ENCODE measurements at regions not wholly inside any gene's neighbourhood (a gene's known extent, or its start where the extent isn't known, plus 50 kb on each side); places are given as distances from the start of the nearest gene placed in this dataset.

- Histone ChIP-seq H3K27ac (no peak overlapping the region), H3K36me3 (no peaks in the 10 kb centered on the region), H3K9me3 (no peaks in the 10 kb centered on the region), H3K4me1 (peaks cover 5% of the 10 kb centered on the region), H3K9ac (ENCODE audit: low read depth in 2 of 2, low read length in 2 of 2) (no peak overlapping the region), H3K4me3 (no peak overlapping the region), H3K27me3 (no peaks in the 10 kb centered on the region)
- no peak for DNase-seq
- TF ChIP-seq, protein P1, sequence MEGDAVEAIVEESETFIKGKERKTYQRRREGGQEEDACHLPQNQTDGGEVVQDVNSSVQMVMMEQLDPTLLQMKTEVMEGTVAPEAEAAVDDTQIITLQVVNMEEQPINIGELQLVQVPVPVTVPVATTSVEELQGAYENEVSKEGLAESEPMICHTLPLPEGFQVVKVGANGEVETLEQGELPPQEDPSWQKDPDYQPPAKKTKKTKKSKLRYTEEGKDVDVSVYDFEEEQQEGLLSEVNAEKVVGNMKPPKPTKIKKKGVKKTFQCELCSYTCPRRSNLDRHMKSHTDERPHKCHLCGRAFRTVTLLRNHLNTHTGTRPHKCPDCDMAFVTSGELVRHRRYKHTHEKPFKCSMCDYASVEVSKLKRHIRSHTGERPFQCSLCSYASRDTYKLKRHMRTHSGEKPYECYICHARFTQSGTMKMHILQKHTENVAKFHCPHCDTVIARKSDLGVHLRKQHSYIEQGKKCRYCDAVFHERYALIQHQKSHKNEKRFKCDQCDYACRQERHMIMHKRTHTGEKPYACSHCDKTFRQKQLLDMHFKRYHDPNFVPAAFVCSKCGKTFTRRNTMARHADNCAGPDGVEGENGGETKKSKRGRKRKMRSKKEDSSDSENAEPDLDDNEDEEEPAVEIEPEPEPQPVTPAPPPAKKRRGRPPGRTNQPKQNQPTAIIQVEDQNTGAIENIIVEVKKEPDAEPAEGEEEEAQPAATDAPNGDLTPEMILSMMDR (IDR thresholded peaks at IDR 0.05): no peak
- intact Hi-C loops (cut with DNase I): no loop called here
Measured at GRCh38 chr10:31136930-31137885, 105.5 kb upstream of the ZNF438 start.

GRCh38 chr10:31138026-31138553, 106.4 kb upstream of the ZNF438 start:
- TF ChIP-seq, protein P1 (IDR thresholded peaks at IDR 0.05): no peak
- intact Hi-C loops (cut with DNase I): no loop called here
- H3K27me3 ChIP-seq: no peaks in the 10 kb centered on the region
- H3K36me3 ChIP-seq: no peaks in the 10 kb centered on the region
- H3K9ac ChIP-seq (ENCODE audit: low read depth in 2 of 2, low read length in 2 of 2): no peak overlapping the region
- no peak overlapping the region for H3K27ac ChIP-seq
- peaks cover 5% of the 10 kb centered on the region for H3K4me1 ChIP-seq
- no peaks in the 10 kb centered on the region for H3K9me3 ChIP-seq
- no peak for DNase-seq
- H3K4me3 ChIP-seq: no peak overlapping the region

- no peak overlapping the region for H3K27ac ChIP-seq
- intact Hi-C loops (cut with DNase I): no loop called here
- peaks cover under 1% of the 10 kb centered on the region for H3K4me1 ChIP-seq
- no peaks in the 10 kb centered on the region for H3K36me3 ChIP-seq
- H3K9ac ChIP-seq (ENCODE audit: low read depth in 2 of 2, low read length in 2 of 2): no peak overlapping the region
- no peaks in the 10 kb centered on the region for H3K27me3 ChIP-seq
- DNase-seq: no peak
- H3K9me3 ChIP-seq: no peaks in the 10 kb centered on the region
- H3K4me3 ChIP-seq: no peak overlapping the region
- TF ChIP-seq, protein P1 (IDR thresholded peaks at IDR 0.05): no peak
Measured at GRCh38 chr10:31139497-31139896, 107.8 kb upstream of the ZNF438 start.

- H3K27ac ChIP-seq: no peak overlapping the region
- no peak overlapping the region for H3K9ac ChIP-seq (ENCODE audit: low read depth in 2 of 2, low read length in 2 of 2)
- TF ChIP-seq, protein P1 (IDR thresholded peaks at IDR 0.05): no peak
- no peaks in the 10 kb centered on the region for H3K36me3 ChIP-seq
- no peak overlapping the region for H3K4me3 ChIP-seq
- no peaks in the 10 kb centered on the region for H3K9me3 ChIP-seq
- H3K4me1 ChIP-seq: no peaks in the 10 kb centered on the region
- H3K27me3 ChIP-seq: no peaks in the 10 kb centered on the region
- intact Hi-C loops (cut with DNase I): no loop called here
- no peak for DNase-seq
Measured at GRCh38 chr10:31140716-31141115, 109.1 kb upstream of the ZNF438 start.

GRCh38 chr10:31142026-31142425, 110.4 kb upstream of the ZNF438 start:
- DNase-seq: no peak
- Histone ChIP-seq H3K36me3 (no peaks in the 10 kb centered on the region), H3K4me1 (no peaks in the 10 kb centered on the region), H3K4me3 (no peak overlapping the region), H3K27me3 (no peaks in the 10 kb centered on the region), H3K9ac (ENCODE audit: low read depth in 2 of 2, low read length in 2 of 2) (no peak overlapping the region), H3K27ac (no peak overlapping the region), H3K9me3 (no peaks in the 10 kb centered on the region)
- TF ChIP-seq, protein P1 (IDR thresholded peaks at IDR 0.05): no peak
- intact Hi-C loops (cut with DNase I): no loop called here

Measured in colonic mucosa (tissue), 4 donors.